Left renal pelvis (tissue), 4 donors: ENCODE measurements at regions not wholly inside any gene's neighbourhood (a gene's known extent, or its start where the extent isn't known, plus 50 kb on each side); places are given as distances from the start of the nearest gene placed in this dataset.
"Not testable (repeated sequence)": the region's sequence is repeated elsewhere in the genome, so short reads cannot be mapped to it uniquely, and the experiment has no call there.

Experiments
- DNase-seq, 4 donors: peaks; one replicate each; pipeline ENCODE4 v3.0.0-alpha.2; 2013; ENCODE audit warnings: low read depth in 4 of 4, low spot score in 3 of 4

DNA sequence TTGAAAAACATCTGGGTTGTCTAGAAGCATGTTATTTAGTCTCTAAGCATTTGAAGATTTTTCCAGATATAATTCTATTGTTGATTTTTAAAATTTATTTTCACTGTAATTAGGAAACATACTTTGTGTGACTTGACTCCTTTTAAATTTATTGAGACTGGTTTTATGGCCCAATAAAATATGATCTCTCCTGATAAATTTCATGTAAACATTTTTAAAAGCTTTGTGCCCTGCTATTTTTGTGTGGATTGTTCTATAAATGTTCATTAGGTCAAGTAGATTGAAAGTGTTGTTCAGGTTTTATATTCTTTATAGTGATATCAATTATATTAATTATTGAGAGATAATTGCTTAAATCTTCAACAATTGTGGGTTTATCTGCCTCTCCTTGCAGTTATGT is 105.4 kb downstream of the RFX6 start:
- DNase-seq = no peak

DNA sequence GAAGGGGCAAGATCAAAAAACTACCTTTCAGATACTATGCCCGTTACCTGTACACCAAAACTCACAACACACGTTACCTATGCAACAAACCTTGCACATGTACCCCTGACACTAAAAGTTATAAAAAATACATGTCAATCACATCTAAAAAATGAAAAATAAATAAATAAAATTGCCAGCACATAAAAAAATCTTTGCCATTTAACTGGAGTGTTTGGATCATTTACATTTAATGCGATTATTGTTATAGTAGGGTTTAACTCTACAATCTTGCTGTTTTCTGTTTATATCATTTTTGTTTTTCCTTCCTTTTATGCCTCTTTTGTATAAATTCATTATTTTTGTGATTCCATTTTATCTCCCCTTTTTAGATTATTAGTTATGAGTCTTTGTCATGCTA is 106.3 kb downstream of the RFX6 start:
- DNase-seq = no peak

GRCh38 chr6:116986819-116987218 is 109.8 kb downstream of the RFX6 start:
- DNase-seq = no peak

DNA sequence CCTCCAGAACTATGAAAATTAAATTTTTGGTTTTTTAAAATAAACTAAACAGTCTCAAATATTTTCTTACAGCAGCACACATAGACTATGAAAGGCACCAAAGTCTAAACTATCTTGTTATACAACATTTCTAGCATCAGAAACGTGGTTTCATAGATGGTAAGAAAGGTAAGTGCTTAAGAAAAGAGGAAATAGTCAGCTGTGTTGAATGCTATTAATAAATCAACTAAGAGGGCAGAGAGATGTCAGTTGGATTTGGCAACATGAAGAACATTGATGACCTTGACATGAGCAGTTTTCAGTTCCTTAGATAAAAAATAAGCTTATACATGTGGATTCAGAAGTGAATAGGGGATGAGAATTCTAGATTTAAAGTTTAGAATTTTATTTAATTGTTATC is 113.6 kb downstream of the RFX6 start:
- DNase-seq = no peak

- DNase-seq = no peak
These were observed 115.5 kb downstream of the RFX6 start for GRCh38 chr6:116992546-116992945.

DNA sequence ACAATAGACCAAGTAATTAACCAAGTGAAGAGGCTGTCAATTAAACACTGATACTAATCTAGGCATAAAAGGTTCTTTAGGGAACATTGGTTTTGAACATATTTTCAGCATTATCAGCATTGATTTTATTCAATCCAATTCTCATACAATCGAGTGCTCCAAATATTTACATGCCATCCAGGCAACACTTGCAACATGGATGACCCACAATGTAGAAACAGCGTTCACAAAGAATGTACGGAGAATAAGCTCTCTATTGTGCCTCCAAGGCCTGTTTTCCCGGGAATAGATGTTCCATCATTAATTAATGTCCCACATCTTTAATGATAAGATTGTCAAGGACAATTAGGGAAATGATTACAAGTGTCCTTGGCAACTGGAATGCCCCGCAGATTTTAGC is 117.4 kb downstream of the RFX6 start:
- no peak for DNase-seq

DNA sequence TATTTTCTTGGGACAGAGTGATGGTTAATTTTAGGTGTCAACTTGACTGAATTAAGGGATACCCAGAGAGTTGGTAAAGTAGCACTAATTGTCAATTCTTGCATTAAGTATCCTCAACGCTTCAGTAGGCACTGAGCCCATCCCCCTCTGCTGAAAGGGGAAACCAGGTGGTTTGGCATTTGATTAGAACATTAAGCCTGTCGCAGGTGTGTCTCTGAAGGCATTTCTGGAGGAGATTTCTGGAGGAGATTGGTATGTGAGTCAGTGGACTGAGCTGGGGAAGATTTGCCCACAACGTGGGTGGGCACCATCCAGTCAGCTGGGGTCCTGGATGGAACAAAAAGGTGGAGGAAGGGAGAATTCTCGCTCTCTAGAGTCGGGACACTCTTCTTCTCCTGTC is 119.8 kb downstream of the RFX6 start:
- no peak for DNase-seq

GRCh38 chr6:116997496-116997895 is 120.5 kb downstream of the RFX6 start:
- no peak for DNase-seq

GRCh38 chr6:117007659-117008058 is 130.6 kb downstream of the RFX6 start:
- no peak for DNase-seq

DNA sequence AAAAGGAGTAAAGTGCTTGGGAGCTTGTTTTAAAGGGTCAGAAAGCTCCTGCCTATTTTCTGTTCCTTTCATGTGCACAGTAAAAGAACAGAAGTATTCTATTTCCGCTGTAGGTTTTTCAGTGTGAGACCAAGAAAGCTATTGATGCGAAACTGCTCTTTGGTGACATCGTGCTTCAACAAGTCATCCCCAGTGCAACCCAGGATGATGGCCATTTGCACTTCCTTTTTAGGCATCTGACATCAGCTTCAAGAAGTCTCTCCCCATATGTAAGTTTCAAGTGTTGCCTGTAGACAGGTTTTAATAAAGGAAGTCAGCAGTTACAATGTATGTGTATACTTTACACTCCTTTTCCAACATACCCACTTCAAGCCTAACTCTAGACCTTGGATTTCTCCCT is 131.6 kb downstream of the RFX6 start:
- DNase-seq = no peak

DNA sequence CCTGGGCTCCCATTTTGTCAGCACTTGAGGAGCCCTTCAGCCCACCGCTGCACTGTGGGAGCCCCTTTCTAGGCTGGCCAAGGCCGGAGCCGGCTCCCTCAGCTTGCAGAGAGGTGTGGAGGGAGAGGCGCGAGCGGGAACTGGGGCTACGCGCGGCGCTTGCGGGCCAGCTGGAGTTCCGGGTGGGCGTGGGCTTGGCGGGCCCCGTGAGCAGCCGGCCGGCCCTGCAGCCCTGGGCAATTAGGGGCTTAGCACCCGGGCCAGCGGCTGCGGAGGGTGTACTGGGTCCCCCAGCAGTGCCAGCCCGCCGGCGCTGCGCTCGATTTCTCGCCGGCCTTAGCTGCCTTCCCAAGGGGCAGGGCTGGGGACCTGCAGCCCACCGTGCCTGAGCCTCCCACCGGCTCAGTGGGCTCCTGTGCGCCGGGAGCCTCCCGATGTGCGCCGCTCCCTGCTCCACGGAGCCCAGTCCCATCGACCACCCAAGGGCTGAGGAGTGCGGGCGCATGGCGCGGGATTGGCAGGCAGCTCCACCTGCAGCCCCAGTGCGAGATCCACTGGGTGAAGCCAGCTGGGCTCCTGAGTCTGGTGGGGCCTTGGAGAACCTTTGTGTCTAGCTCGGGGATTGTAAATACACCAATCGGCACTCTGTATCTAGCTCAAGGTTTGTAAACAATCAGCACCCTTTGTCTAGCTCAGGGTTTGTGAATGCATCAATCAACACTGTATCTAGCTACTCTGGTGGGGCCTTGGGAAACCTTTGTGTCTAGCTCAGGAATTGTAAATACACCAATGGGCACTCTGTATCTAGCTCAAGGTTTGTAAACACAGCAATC is 137.8 kb downstream of the RFX6 start:
- not testable (repeated sequence) for DNase-seq

GRCh38 chr6:117015474-117015804 is 138.4 kb downstream of the RFX6 start:
- not testable (repeated sequence) for DNase-seq

GRCh38 chr6:117018771-117019170 is 141.7 kb downstream of the RFX6 start:
- no peak for DNase-seq

DNA sequence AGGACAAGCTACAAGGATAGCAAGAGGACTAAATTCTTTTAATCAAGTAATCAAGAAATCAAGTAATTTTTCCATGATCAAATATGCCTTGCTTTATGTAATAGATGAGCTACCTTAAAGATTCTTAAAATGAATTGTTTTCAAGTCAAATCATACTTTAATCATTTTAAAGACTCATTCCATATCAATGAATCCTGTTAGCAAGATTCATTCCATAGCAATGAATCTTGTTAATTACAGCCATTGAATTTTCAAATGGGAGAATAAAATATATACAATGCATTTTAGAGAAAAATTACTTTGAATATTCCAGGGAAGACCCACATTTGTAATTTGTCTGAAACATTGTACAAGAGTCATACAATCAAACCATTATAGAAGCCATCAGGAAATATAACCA is 145.7 kb downstream of the RFX6 start:
- DNase-seq = no peak

- DNase-seq = no peak
These were observed 148.3 kb downstream of the RFX6 start for GRCh38 chr6:117025310-117025709.

GRCh38 chr6:117028256-117028655 is 151.2 kb downstream of the RFX6 start:
- no peak for DNase-seq

- DNase-seq = no peak
These were observed 157.5 kb downstream of the RFX6 start for GRCh38 chr6:117034547-117034946.

DNA sequence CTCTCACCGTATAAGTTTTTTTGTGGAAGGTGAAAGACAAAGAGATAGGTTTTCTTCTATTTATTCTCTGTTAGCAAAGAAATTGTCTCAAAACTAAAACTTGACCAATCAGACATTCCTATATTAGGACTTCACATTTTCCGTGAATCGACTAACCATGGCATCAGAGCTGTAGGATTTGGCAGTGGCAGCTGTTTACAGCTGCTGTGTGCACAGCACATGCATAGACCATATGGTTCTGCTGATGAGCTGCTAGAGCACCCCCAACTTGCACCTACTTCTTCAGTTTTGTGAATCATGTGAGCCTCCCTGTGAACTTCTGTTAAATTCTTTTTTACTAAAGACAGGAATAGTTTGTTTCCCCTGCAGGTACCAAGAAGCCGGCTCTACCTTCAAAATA is 157.9 kb downstream of the RFX6 start:
- no peak for DNase-seq

- DNase-seq = no peak
These were observed 173.3 kb downstream of the RFX6 start for GRCh38 chr6:117050301-117050700.

DNA sequence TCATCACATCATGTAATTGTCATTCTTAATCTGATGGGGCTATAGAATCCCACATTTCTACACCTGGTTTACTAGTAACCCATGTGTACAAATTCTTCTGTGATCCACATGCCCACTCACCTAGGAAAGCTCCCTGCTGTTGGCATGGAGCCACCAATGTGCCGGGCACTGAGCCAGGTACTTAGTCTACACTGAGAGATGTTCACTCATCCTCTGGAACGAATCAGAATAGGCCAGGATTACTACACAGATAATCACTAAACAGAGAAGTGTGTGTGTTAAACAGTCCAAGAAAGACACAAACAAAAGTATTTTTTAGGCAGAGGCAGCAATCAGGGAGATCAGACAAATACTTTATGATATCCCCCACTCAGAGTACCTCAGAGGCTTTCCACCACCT is 193.2 kb upstream of the VGLL2 start:
- no peak for DNase-seq

DNA sequence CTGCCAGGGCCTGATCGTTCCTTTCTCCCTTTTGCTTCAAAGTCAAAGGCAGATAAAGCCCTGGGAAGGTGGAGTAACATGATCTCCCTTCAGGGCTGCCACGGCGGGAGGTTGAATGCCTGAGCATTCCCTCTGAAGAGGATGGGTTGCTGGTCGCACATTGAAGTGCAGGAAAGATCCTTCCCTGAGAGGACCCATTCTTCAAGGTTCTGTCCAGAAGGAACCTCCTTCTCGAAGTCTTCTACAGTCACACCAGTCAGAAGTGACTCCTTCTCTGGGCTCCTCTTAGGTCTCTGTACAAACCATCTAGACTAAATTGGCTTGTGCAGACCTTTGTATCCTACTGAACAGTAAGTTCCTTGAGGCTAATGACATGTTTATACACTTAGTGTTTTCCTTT is 192.6 kb upstream of the VGLL2 start:
- no peak for DNase-seq

- no peak for DNase-seq
These were observed 190.7 kb upstream of the VGLL2 start for GRCh38 chr6:117074672-117075071.

GRCh38 chr6:117075218-117075617 is 190.1 kb upstream of the VGLL2 start:
- DNase-seq = no peak
